ENCODE measurements at regions not wholly inside any gene's neighbourhood (a gene's known extent, or its start where the extent isn't known, plus 50 kb on each side); places are given as distances from the start of the nearest gene placed in this dataset.

- no peak for DNase-seq (ENCODE audit: low spot score)
These were observed 178.7 kb downstream of the CEMIP2 start for GRCh38 chr9:71589612-71590011.

GRCh38 chr9:71587576-71588362 lies 180.5 kb downstream of the CEMIP2 start:
- DNase-seq (ENCODE audit: low spot score), result peak; percentile 12

- no peak for DNase-seq (ENCODE audit: low spot score)
These were observed 184.5 kb downstream of the CEMIP2 start for GRCh38 chr9:71583792-71584191.

GRCh38 chr9:71582347-71582746 lies 186.0 kb downstream of the CEMIP2 start:
- DNase-seq (ENCODE audit: low spot score), result no peak

GRCh38 chr9:71581101-71581500 lies 187.2 kb downstream of the CEMIP2 start:
- no peak for DNase-seq (ENCODE audit: low spot score)

- no peak for DNase-seq (ENCODE audit: low spot score)
These were observed 197.1 kb downstream of the CEMIP2 start for GRCh38 chr9:71571186-71571585.

GRCh38 chr9:71567890-71568289 lies 200.4 kb downstream of the CEMIP2 start:
- no peak for DNase-seq (ENCODE audit: low spot score)

GRCh38 chr9:71562140-71562539 lies 206.2 kb downstream of the CEMIP2 start:
- no peak for DNase-seq (ENCODE audit: low spot score)

GRCh38 chr9:71557310-71557709 lies 211.0 kb downstream of the CEMIP2 start:
- DNase-seq (ENCODE audit: low spot score), result no peak

GRCh38 chr9:71552480-71552879 lies 215.8 kb downstream of the CEMIP2 start:
- no peak for DNase-seq (ENCODE audit: low spot score)

GRCh38 chr9:71549023-71549422 lies 219.3 kb downstream of the CEMIP2 start:
- DNase-seq (ENCODE audit: low spot score), result no peak

- no peak for DNase-seq (ENCODE audit: low spot score)
These were observed 223.8 kb downstream of the CEMIP2 start for GRCh38 chr9:71544464-71544863.

GRCh38 chr9:71541436-71541835 lies 226.9 kb downstream of the CEMIP2 start:
- DNase-seq (ENCODE audit: low spot score), result no peak

- no peak for DNase-seq (ENCODE audit: low spot score)
These were observed 243.2 kb downstream of the CEMIP2 start for GRCh38 chr9:71524996-71525580.

- DNase-seq (ENCODE audit: low spot score), result no peak
These were observed 243.8 kb downstream of the CEMIP2 start for GRCh38 chr9:71524516-71524915.

- no peak for DNase-seq (ENCODE audit: low spot score)
These were observed 247.2 kb downstream of the CEMIP2 start for GRCh38 chr9:71521132-71521531.

- DNase-seq (ENCODE audit: low spot score), result no peak
These were observed 249.1 kb downstream of the CEMIP2 start for GRCh38 chr9:71519098-71519696.

GRCh38 chr9:71518045-71518827 lies 250.1 kb downstream of the CEMIP2 start:
- DNase-seq (ENCODE audit: low spot score), result no peak

GRCh38 chr9:71515626-71516025 lies 252.7 kb downstream of the CEMIP2 start:
- no peak for DNase-seq (ENCODE audit: low spot score)

GRCh38 chr9:71515107-71515506 lies 253.2 kb downstream of the CEMIP2 start:
- DNase-seq (ENCODE audit: low spot score), result no peak

GRCh38 chr9:71514344-71514975 lies 253.9 kb downstream of the CEMIP2 start:
- DNase-seq (ENCODE audit: low spot score), result no peak

- peak; percentile 10 for DNase-seq (ENCODE audit: low spot score)
These were observed 259.3 kb downstream of the CEMIP2 start for GRCh38 chr9:71509054-71509453.
